Heart left ventricle (tissue), 13 donors: ENCODE measurements at regions not wholly inside any gene's neighbourhood (a gene's known extent, or its start where the extent isn't known, plus 50 kb on each side); places are given as distances from the start of the nearest gene placed in this dataset.

Experiments
- CTCF ChIP-seq, 12 donors: fragments of 200-600 bp; sonication (generic) in 4 of 12; IDR thresholded peaks; one replicate each; pipeline versions ENCODE4 v1.5.0 to v1.8.0; 2018 to 2022; ENCODE audit warnings: antibody characterized with exemption in 12 of 12, mild to moderate bottlenecking in 5 of 12
- POLR2A ChIP-seq, 2 donors: fragments of 450-650 bp; IDR thresholded peaks; one replicate each; pipeline ENCODE4 v1.6.1; 2017; ENCODE audit warnings: antibody characterized with exemption in 2 of 2, mild to moderate bottlenecking in 2 of 2, moderate library complexity in 2 of 2
- donor health status: ischemic (EF 13 %, LVEDD 7.1; RV severe dilation, severe dysfunction).
- donor health status: DM: no; HTN: yes; CAD: no.
- donor health status: DM: no; HTN: no; CAD: no.
- donor health status: ischemic (EF 25% LVEDD 6.9; RV normal size, moderate dysfunction).
- donor health status: ischemic (EF 25% LVEDD 5.7; RV mildly dilated, moderate dysfunction).
- donor health status: ischemic (EF 35%, LVEDD 5.7; RV mildly dilated, moderate dysfunction).
- donor health status: nonischemic (EF 11% LVEDD 7.7; RV severe dilation, severe dysfunction).
- donor health status: DM: yes; HTN: yes; CAD: no.
- donor health status: PGD.
- donor health status: ischemic (EF 29% LVEDD 5.4; RV normal size, mild dysfunction).
- donor health status: nonischemic (EF 23%, LVEDD 6.1; RV moderate dilation, normal function).

GRCh38 chr17:83008186-83008510 is 71.3 kb upstream of the METRNL start:
- TF ChIP-seq CTCF (IDR thresholded peaks at IDR 0.05) (no peak), POLR2A (IDR thresholded peaks at IDR 0.05) (no peak)
